Tibial artery (tissue), 4 donors: ENCODE measurements at regions not wholly inside any gene's neighbourhood (a gene's known extent, or its start where the extent isn't known, plus 50 kb on each side); places are given as distances from the start of the nearest gene placed in this dataset.

Experiments used
- DNase-seq, 2 donors: peaks; one replicate each; pipeline ENCODE4 v3.0.0-alpha.2; 2019
- H3K27ac ChIP-seq, 2 donors: fragments of 200-600 bp; sonication (generic) in 1 of 2; 1 replicate in 1 of 2; 2 replicates in 1 of 2; pipeline ENCODE4 v1.5.1; 2018 to 2019; ENCODE audit warnings: mild to moderate bottlenecking in 1 of 2
- H3K27me3 ChIP-seq, 2 donors: fragments of 200-600 bp; sonication (generic) in 1 of 2; one replicate each; pipeline versions ENCODE4 v1.5.1 to v1.6.0; 2016 to 2019
- H3K36me3 ChIP-seq, 3 donors: fragments of 200-600 bp; sonication (generic) in 2 of 3; one replicate each; pipeline ENCODE4 v1.5.1; 2016 to 2019; ENCODE audit warnings: mild to moderate bottlenecking in 2 of 3
- H3K4me1 ChIP-seq, 4 donors: fragments of 200-600 bp; sonication (generic) in 2 of 4; 1 replicate in 3 of 4; 2 replicates in 1 of 4; pipeline ENCODE4 v1.5.1; 2016 to 2019
- H3K4me3 ChIP-seq, 2 donors: fragments of 200-600 bp; sonication (generic) in 1 of 2; 1 replicate in 1 of 2; 2 replicates in 1 of 2; pipeline ENCODE4 v1.5.1; 2018 to 2019; ENCODE audit warnings: mild to moderate bottlenecking in 2 of 2
- H3K9me3 ChIP-seq, 3 donors: fragments of 200-600 bp; sonication (generic) in 1 of 3; one replicate each; pipeline ENCODE4 v1.5.1; 2016 to 2019
- CTCF ChIP-seq, 2 experiments: fragments of 200-600 bp in 1 of 2; fragments of 450-650 bp in 1 of 2; IDR thresholded peaks; one replicate each; pipeline ENCODE4 v1.5.1; 2017 to 2019; ENCODE audit warnings: antibody characterized with exemption in 2 of 2, mild to moderate bottlenecking in 1 of 2, moderate library complexity in 1 of 2
- intact Hi-C: fragments of 100-400 bp; cut with DNase I; formaldehyde crosslinking; loops from one replicate; pipeline ENCODE4 v1.15.0; 2023; ENCODE audit warnings: low total_unique reads

- H3K27me3 ChIP-seq, result no peaks in the 10 kb centered on the region
- no peaks in the 10 kb centered on the region for H3K9me3 ChIP-seq
- H3K36me3 ChIP-seq, result no peaks in the 10 kb centered on the region
- intact Hi-C loops, result no loop called here
- H3K27ac ChIP-seq, result no peak overlapping the region
- DNase-seq, result no peak
- peaks cover 0 to 9% (median 0%) of the 10 kb centered on the region in 4 donors for H3K4me1 ChIP-seq
- TF ChIP-seq CTCF (IDR thresholded peaks at IDR 0.05), result no peak
- H3K4me3 ChIP-seq, result no peak overlapping the region
These were observed 809.5 kb upstream of the PIK3C3 start for GRCh38 chr18:41145516-41145915.

- intact Hi-C loops, result no loop called here
- Histone ChIP-seq H3K4me3 (no peak overlapping the region), H3K4me1 (peaks cover 0 to 9% (median 0%) of the 10 kb centered on the region in 4 donors), H3K27ac (no peak overlapping the region), H3K27me3 (no peaks in the 10 kb centered on the region), H3K36me3 (no peaks in the 10 kb centered on the region), H3K9me3 (no peaks in the 10 kb centered on the region)
- no peak for TF ChIP-seq CTCF (IDR thresholded peaks at IDR 0.05)
- DNase-seq, result no peak
These were observed 810.6 kb upstream of the PIK3C3 start for GRCh38 chr18:41144441-41144840.

GRCh38 chr18:41140506-41140905 is 814.5 kb upstream of the PIK3C3 start:
- H3K27me3 ChIP-seq, result no peaks in the 10 kb centered on the region
- intact Hi-C loops, result no loop called here
- DNase-seq, result no peak
- H3K9me3 ChIP-seq, result no peaks in the 10 kb centered on the region
- no peak for TF ChIP-seq CTCF (IDR thresholded peaks at IDR 0.05)
- no peaks in the 10 kb centered on the region for H3K36me3 ChIP-seq
- no peak overlapping the region for H3K4me3 ChIP-seq
- no peak overlapping the region for H3K27ac ChIP-seq
- no peaks in the 10 kb centered on the region for H3K4me1 ChIP-seq

- intact Hi-C loops, result no loop called here
- H3K27me3 ChIP-seq, result no peaks in the 10 kb centered on the region
- no peaks in the 10 kb centered on the region for H3K36me3 ChIP-seq
- H3K27ac ChIP-seq, result no peak overlapping the region
- H3K4me3 ChIP-seq, result no peak overlapping the region
- no peaks in the 10 kb centered on the region for H3K9me3 ChIP-seq
- no peak for DNase-seq
- no peak for TF ChIP-seq CTCF (IDR thresholded peaks at IDR 0.05)
- no peaks in the 10 kb centered on the region for H3K4me1 ChIP-seq
These were observed 819.9 kb upstream of the PIK3C3 start for GRCh38 chr18:41135146-41135545.

GRCh38 chr18:41134426-41134825 is 820.6 kb upstream of the PIK3C3 start:
- Histone ChIP-seq H3K4me3 (no peak overlapping the region), H3K36me3 (no peaks in the 10 kb centered on the region), H3K27me3 (no peaks in the 10 kb centered on the region), H3K9me3 (no peaks in the 10 kb centered on the region), H3K4me1 (no peaks in the 10 kb centered on the region), H3K27ac (no peak overlapping the region)
- intact Hi-C loops, result no loop called here
- no peak for DNase-seq
- no peak for TF ChIP-seq CTCF (IDR thresholded peaks at IDR 0.05)

GRCh38 chr18:41131050-41131449 is 824.0 kb upstream of the PIK3C3 start:
- TF ChIP-seq CTCF (IDR thresholded peaks at IDR 0.05), result no peak
- intact Hi-C loops, result no loop called here
- no peaks in the 10 kb centered on the region for H3K9me3 ChIP-seq
- no peaks in the 10 kb centered on the region for H3K36me3 ChIP-seq
- DNase-seq, result no peak
- no peak overlapping the region for H3K27ac ChIP-seq
- H3K4me3 ChIP-seq, result no peak overlapping the region
- no peaks in the 10 kb centered on the region for H3K4me1 ChIP-seq
- no peaks in the 10 kb centered on the region for H3K27me3 ChIP-seq
